Astrocyte (in vitro differentiated cells and primary cell): ENCODE measurements at regions not wholly inside any gene's neighbourhood (a gene's known extent, or its start where the extent isn't known, plus 50 kb on each side); places are given as distances from the start of the nearest gene placed in this dataset.

Experiments used
- CTCF ChIP-seq: IDR thresholded peaks from 2 replicates; pipeline ENCODE4 v1.5.1; 2011; ENCODE audit warnings: low read depth, mild to moderate bottlenecking, inconsistent platforms, low read length, moderate library complexity; ENCODE audit not compliant: insufficient read depth
- EZH2 ChIP-seq: IDR thresholded peaks from 2 replicates; pipeline ENCODE4 v1.6.1; 2012; ENCODE audit warnings: mild to moderate bottlenecking, low read length, inconsistent platforms; ENCODE audit not compliant: insufficient read depth

GRCh38 chr2:235180642-235181041, 228.8 kb downstream of the SH3BP4 start:
- TF ChIP-seq CTCF (no peak), EZH2 (no peak)
